ENCODE measurements at regions not wholly inside any gene's neighbourhood (a gene's known extent, or its start where the extent isn't known, plus 50 kb on each side); places are given as distances from the start of the nearest gene placed in this dataset.

DNA sequence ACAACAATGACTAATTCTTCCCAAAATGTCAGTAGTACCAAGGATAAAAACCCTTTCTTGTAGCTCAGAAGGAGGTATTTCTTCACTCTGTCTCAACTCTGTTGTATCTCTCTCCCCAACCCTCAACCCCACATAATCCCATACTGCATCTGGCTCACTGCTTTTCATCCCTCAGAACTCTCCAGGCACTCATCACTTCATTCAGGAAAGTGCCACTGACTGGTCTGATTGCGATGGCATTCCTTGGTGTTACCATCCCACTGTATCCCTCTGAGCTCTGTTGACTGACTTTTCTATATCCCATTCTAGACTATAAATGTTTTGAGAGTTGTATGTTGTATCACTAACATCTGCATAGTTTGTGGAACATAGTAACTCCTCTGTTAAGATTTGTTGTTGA, 483.5 kb upstream of the ADGRL2 start:
- no peak for DNase-seq
- no peak overlapping the region for H2BK15ac ChIP-seq (ENCODE audit: low read depth, poor library complexity, severe bottlenecking)
- no peak overlapping the region for H2BK12ac ChIP-seq (ENCODE audit: low read length in 2 of 2)
- H3K36me3 ChIP-seq (ENCODE audit: control insufficient read depth in 1 of 2, insufficient read depth in 2 of 2, low read depth in 1 of 2, low read length in 2 of 2): no peaks in the 10 kb centered on the region
- no peak overlapping the region for H4K91ac ChIP-seq (ENCODE audit: low read length)
- H3K4ac ChIP-seq (ENCODE audit: low read depth in 1 of 2, low read length in 2 of 2): no peak overlapping the region
- H3K4me1 ChIP-seq (ENCODE audit: control insufficient read depth, insufficient read depth, low read depth, low read length): no peaks in the 10 kb centered on the region
- no peak overlapping the region for H2AK5ac ChIP-seq (ENCODE audit: low read length, severe bottlenecking)
- no peak overlapping the region for H2AFZ ChIP-seq (ENCODE audit: low read depth, low read length)
- H3K9ac ChIP-seq (ENCODE audit: low read length): no peak overlapping the region
- no peaks in the 10 kb centered on the region for H3K27me3 ChIP-seq (ENCODE audit: control insufficient read depth in 1 of 2, insufficient read depth in 1 of 2, low read length in 2 of 2)
- no peaks in the 10 kb centered on the region for H3K79me1 ChIP-seq (replicated peaks; ENCODE audit: low read length, poor library complexity, severe bottlenecking)
- no peak overlapping the region for H3K23ac ChIP-seq (ENCODE audit: low read length in 2 of 2)
- 100% methylated on average over 1 of the region's 1 CpG for WGBS
- no peak overlapping the region for H4K8ac ChIP-seq (ENCODE audit: low read length)
- no peak overlapping the region for H3K14ac ChIP-seq (ENCODE audit: low read length in 2 of 2)
- no peak overlapping the region for H3K4me3 ChIP-seq (ENCODE audit: insufficient read depth in 1 of 2, low read depth in 1 of 2, low read length in 2 of 2)
- no peak overlapping the region for H3K18ac ChIP-seq (ENCODE audit: low read depth in 1 of 2, low read length in 2 of 2)
- no peak overlapping the region for H2BK120ac ChIP-seq (ENCODE audit: low read depth, low read length)
- no peaks in the 10 kb centered on the region for H3K9me3 ChIP-seq (ENCODE audit: control insufficient read depth, low read length)
- H3K27ac ChIP-seq (ENCODE audit: low read length, poor library complexity, severe bottlenecking): no peak overlapping the region
- H2BK5ac ChIP-seq (ENCODE audit: low read depth, low read length, poor library complexity, severe bottlenecking): no peak overlapping the region
- no peak overlapping the region for H3K4me2 ChIP-seq (ENCODE audit: low read length, poor library complexity, severe bottlenecking)

DNA sequence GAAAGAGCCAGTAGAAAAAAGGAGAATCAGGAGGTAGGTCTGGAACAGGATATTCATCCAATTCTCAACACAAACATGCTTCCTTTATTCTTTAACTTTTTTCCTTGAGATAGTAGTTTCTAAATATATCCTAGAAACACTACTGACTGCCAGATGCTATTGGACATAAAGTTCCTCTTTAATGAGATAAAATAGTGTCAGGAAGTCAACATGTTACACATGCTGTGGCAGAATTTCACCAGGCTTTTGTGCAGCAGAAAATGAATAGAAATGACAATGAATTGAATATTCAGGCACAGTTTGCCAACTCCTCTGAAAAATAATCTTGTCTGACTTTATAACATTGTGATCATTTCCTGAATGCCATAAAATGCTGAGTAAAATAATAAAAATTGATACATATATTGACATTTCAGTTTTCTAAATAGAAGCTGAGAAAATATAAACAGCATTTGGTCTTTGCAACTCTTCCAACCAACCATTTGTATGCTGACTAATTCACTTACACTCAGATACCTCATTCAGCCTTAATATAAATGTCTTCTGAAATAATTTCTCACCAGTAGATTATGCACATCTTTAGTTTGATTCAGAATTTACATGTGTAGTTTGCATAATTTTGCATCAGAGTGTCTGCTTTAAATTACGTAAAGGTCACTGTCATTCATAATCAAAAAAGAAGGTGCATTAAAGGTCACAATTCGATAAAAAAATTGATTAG, 486.1 kb upstream of the ADGRL2 start:
- 100% methylated on average over 1 of the region's 2 CpGs for WGBS
- Histone ChIP-seq H3K4ac (ENCODE audit: low read depth in 1 of 2, low read length in 2 of 2) (no peak overlapping the region), H3K9me3 (ENCODE audit: control insufficient read depth, low read length) (no peaks in the 10 kb centered on the region), H3K27ac (ENCODE audit: low read length, poor library complexity, severe bottlenecking) (no peak overlapping the region), H3K4me1 (ENCODE audit: control insufficient read depth, insufficient read depth, low read depth, low read length) (no peaks in the 10 kb centered on the region), H3K4me3 (ENCODE audit: insufficient read depth in 1 of 2, low read depth in 1 of 2, low read length in 2 of 2) (no peak overlapping the region), H2BK12ac (ENCODE audit: low read length in 2 of 2) (no peak overlapping the region), H3K79me1 (replicated peaks; ENCODE audit: low read length, poor library complexity, severe bottlenecking) (no peaks in the 10 kb centered on the region), H2BK120ac (ENCODE audit: low read depth, low read length) (no peak overlapping the region), H2BK5ac (ENCODE audit: low read depth, low read length, poor library complexity, severe bottlenecking) (no peak overlapping the region), H2AK5ac (ENCODE audit: low read length, severe bottlenecking) (no peak overlapping the region), H4K8ac (ENCODE audit: low read length) (no peak overlapping the region), H3K23ac (ENCODE audit: low read length in 2 of 2) (no peak overlapping the region), H3K18ac (ENCODE audit: low read depth in 1 of 2, low read length in 2 of 2) (no peak overlapping the region), H2AFZ (ENCODE audit: low read depth, low read length) (no peak overlapping the region), H2BK15ac (ENCODE audit: low read depth, poor library complexity, severe bottlenecking) (no peak overlapping the region), H3K36me3 (ENCODE audit: control insufficient read depth in 1 of 2, insufficient read depth in 2 of 2, low read depth in 1 of 2, low read length in 2 of 2) (no peaks in the 10 kb centered on the region), H4K91ac (ENCODE audit: low read length) (no peak overlapping the region), H3K4me2 (ENCODE audit: low read length, poor library complexity, severe bottlenecking) (no peak overlapping the region), H3K27me3 (ENCODE audit: control insufficient read depth in 1 of 2, insufficient read depth in 1 of 2, low read length in 2 of 2) (no peaks in the 10 kb centered on the region), H3K9ac (ENCODE audit: low read length) (no peak overlapping the region), H3K14ac (ENCODE audit: low read length in 2 of 2) (no peak overlapping the region)
- DNase-seq: peak; percentile 20

DNA sequence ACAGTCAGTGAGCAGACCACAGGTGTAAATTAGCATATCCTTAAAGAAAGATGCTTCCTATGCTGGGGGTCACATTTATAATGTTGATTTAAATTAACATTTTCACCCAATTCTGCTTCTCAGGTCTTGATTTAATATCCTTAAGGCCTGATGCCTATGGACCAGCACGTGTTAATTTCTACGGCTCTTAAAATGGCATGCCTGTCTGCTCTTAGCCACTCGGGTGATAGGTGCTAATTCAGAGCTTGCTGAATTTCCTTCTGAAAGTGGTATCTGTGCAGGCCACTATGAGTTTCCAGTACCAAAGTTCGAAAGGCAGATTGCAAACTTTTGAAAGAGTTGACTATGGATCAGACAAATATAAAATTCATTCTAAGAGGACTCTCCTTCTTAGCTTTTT, 487.4 kb upstream of the ADGRL2 start:
- no peaks in the 10 kb centered on the region for H3K27me3 ChIP-seq (ENCODE audit: control insufficient read depth in 1 of 2, insufficient read depth in 1 of 2, low read length in 2 of 2)
- no peak overlapping the region for H2AK5ac ChIP-seq (ENCODE audit: low read length, severe bottlenecking)
- H2BK120ac ChIP-seq (ENCODE audit: low read depth, low read length): no peak overlapping the region
- H4K91ac ChIP-seq (ENCODE audit: low read length): no peak overlapping the region
- H3K4me1 ChIP-seq (ENCODE audit: control insufficient read depth, insufficient read depth, low read depth, low read length): no peaks in the 10 kb centered on the region
- H3K23ac ChIP-seq (ENCODE audit: low read length in 2 of 2): no peak overlapping the region
- WGBS: 65% methylated on average over 3 of the region's 4 CpGs
- H3K18ac ChIP-seq (ENCODE audit: low read depth in 1 of 2, low read length in 2 of 2): peak overlapping the region in 1 of 2 experiments; percentile 43
- H2BK15ac ChIP-seq (ENCODE audit: low read depth, poor library complexity, severe bottlenecking): no peak overlapping the region
- H3K4ac ChIP-seq (ENCODE audit: low read depth in 1 of 2, low read length in 2 of 2): no peak overlapping the region
- no peak overlapping the region for H3K14ac ChIP-seq (ENCODE audit: low read length in 2 of 2)
- H2BK12ac ChIP-seq (ENCODE audit: low read length in 2 of 2): no peak overlapping the region
- H2BK5ac ChIP-seq (ENCODE audit: low read depth, low read length, poor library complexity, severe bottlenecking): no peak overlapping the region
- no peaks in the 10 kb centered on the region for H3K9me3 ChIP-seq (ENCODE audit: control insufficient read depth, low read length)
- no peaks in the 10 kb centered on the region for H3K79me1 ChIP-seq (replicated peaks; ENCODE audit: low read length, poor library complexity, severe bottlenecking)
- H3K4me2 ChIP-seq (ENCODE audit: low read length, poor library complexity, severe bottlenecking): no peak overlapping the region
- H4K8ac ChIP-seq (ENCODE audit: low read length): no peak overlapping the region
- no peak overlapping the region for H3K4me3 ChIP-seq (ENCODE audit: insufficient read depth in 1 of 2, low read depth in 1 of 2, low read length in 2 of 2)
- no peak overlapping the region for H2AFZ ChIP-seq (ENCODE audit: low read depth, low read length)
- no peaks in the 10 kb centered on the region for H3K36me3 ChIP-seq (ENCODE audit: control insufficient read depth in 1 of 2, insufficient read depth in 2 of 2, low read depth in 1 of 2, low read length in 2 of 2)
- H3K9ac ChIP-seq (ENCODE audit: low read length): no peak overlapping the region
- DNase-seq: no peak
- H3K27ac ChIP-seq (ENCODE audit: low read length, poor library complexity, severe bottlenecking): no peak overlapping the region

DNA sequence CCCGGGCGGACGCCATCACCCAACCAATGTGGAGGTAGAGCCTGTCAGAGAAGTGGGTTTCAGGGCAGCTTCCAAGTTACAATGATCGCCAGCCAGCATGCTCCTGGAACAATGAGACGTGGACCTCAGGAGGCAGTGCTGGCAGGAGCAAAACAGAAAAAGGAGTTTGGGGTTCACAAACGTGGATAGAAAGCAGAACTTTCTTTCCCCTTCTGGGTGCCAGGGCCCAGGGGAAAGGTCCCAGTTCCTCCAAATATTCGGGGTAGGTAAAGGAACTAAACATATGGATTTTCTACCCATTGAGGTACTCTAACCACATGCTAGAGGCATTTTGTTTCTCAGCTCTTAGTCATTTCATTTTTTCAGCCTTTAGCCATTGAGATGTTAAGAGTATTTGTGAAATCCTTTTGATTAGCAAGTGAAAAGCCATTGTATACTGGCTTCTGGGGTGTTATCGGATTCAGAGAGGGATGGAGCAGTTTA, 488.4 kb upstream of the ADGRL2 start:
- no peak overlapping the region for H3K23ac ChIP-seq (ENCODE audit: low read length in 2 of 2)
- H3K9me3 ChIP-seq (ENCODE audit: control insufficient read depth, low read length): no peaks in the 10 kb centered on the region
- no peak overlapping the region for H2BK12ac ChIP-seq (ENCODE audit: low read length in 2 of 2)
- no peak overlapping the region for H3K9ac ChIP-seq (ENCODE audit: low read length)
- no peak overlapping the region for H3K18ac ChIP-seq (ENCODE audit: low read depth in 1 of 2, low read length in 2 of 2)
- no peak overlapping the region for H2AFZ ChIP-seq (ENCODE audit: low read depth, low read length)
- no peaks in the 10 kb centered on the region for H3K79me1 ChIP-seq (replicated peaks; ENCODE audit: low read length, poor library complexity, severe bottlenecking)
- H2BK5ac ChIP-seq (ENCODE audit: low read depth, low read length, poor library complexity, severe bottlenecking): no peak overlapping the region
- no peak overlapping the region for H2AK5ac ChIP-seq (ENCODE audit: low read length, severe bottlenecking)
- H3K4ac ChIP-seq (ENCODE audit: low read depth in 1 of 2, low read length in 2 of 2): peak overlapping the region in 1 of 2 experiments; percentile 60
- H2BK120ac ChIP-seq (ENCODE audit: low read depth, low read length): no peak overlapping the region
- H3K27ac ChIP-seq (ENCODE audit: low read length, poor library complexity, severe bottlenecking): no peak overlapping the region
- H3K4me1 ChIP-seq (ENCODE audit: control insufficient read depth, insufficient read depth, low read depth, low read length): no peaks in the 10 kb centered on the region
- H3K4me2 ChIP-seq (ENCODE audit: low read length, poor library complexity, severe bottlenecking): no peak overlapping the region
- no peak for DNase-seq
- no peaks in the 10 kb centered on the region for H3K27me3 ChIP-seq (ENCODE audit: control insufficient read depth in 1 of 2, insufficient read depth in 1 of 2, low read length in 2 of 2)
- no peaks in the 10 kb centered on the region for H3K36me3 ChIP-seq (ENCODE audit: control insufficient read depth in 1 of 2, insufficient read depth in 2 of 2, low read depth in 1 of 2, low read length in 2 of 2)
- no peak overlapping the region for H3K4me3 ChIP-seq (ENCODE audit: insufficient read depth in 1 of 2, low read depth in 1 of 2, low read length in 2 of 2)
- H2BK15ac ChIP-seq (ENCODE audit: low read depth, poor library complexity, severe bottlenecking): no peak overlapping the region
- H4K91ac ChIP-seq (ENCODE audit: low read length): no peak overlapping the region
- no peak overlapping the region for H4K8ac ChIP-seq (ENCODE audit: low read length)
- 89% methylated on average over 7 of the region's 8 CpGs for WGBS
- H3K14ac ChIP-seq (ENCODE audit: low read length in 2 of 2): no peak overlapping the region

Measured in mesenchymal stem cell (in vitro differentiated cells and primary cell).